ENCODE measurements at regions not wholly inside any gene's neighbourhood (a gene's known extent, or its start where the extent isn't known, plus 50 kb on each side); places are given as distances from the start of the nearest gene placed in this dataset.
"Not testable (repeated sequence)": the region's sequence is repeated elsewhere in the genome, so short reads cannot be mapped to it uniquely, and the experiment has no call there.

GRCh38 chr9:115847216-115847615 lies 306.4 kb upstream of the PAPPA start:
- no peak for DNase-seq

DNA sequence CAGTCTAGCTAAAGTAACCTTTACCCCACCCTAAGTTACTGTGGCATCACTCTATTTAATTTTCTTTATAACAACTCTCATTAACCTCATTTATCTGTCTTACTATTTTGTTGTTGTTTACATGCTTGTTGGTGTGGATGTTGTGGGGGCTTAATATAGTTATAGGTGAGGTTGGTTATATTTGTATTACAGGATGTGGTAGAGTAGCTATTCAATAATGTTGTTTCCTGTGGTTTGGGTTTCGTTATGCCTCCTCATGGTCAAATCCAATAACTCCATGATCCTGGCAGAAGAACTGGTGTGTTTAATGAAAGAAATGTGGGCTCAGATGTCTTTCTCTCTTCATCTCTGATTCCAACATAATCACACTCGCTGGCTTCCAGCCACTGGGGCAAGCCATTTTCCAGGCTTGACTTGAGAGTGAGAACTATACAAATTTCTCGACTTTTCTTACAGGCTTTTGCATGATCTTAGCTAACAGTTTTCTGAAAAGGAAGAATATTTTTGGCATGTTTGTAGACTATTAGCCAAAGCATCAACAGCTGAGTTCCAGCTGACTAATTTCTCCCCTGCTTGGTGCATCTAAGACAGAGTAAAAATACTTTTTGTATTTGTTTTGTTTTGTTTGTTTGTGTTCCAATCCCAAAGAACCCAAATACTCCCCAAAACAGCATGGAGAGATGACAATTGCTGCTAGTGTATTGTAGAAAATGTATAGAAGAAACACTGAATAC lies 303.7 kb upstream of the PAPPA start:
- DNase-seq = no peak

- no peak for DNase-seq
Measured at GRCh38 chr9:115850548-115851304, 302.9 kb upstream of the PAPPA start.

DNA sequence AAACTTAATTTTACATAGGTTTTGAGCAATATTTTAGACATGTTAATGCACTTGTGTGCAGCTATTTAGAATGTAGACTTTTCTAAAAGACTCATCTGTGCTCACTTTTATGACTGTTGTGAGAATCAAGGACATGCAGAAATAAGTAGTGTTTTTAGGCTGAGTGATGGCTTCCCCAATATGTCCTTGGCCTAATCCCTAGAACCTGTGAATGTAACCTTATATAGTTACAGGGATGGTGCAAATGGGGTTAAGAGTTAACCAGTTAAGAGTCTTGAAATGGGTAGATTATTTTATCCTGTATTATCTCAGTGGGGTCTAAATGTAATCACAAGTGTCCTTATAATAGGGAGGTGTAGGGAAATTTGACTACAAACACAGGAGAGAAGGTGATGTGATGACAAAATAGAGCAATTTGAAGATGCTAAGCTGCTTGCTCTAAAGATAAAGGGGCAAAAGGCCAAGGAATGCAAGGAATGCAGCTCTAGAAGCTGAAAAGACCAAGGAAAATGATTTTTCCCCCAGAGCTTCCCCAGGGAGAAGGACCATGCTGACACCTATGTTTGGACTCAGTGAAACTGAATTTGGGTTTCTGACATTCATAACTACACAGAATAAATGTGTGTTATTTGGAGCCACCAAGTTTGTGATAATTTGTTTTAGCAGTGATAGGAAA lies 298.0 kb upstream of the PAPPA start:
- DNase-seq = no peak

DNA sequence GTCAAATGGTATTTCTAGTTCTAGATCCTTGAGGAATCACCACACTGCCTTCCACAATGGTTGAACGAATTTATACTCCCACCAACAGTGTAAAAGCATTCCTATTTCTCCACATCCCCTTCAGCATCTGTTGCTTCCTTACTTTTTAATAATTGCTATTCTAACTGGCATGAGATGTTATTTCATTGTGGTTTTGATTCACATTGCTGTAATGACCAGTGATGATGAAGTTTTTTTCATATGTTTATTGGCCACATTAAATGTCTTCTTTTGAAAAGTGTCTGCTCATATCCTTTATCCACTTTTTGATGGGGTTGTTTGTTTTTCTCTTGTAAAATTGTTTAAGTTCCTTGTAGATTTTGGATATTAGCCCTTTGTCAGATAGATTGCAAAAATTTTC lies 295.2 kb upstream of the PAPPA start:
- not testable (repeated sequence) for DNase-seq

- DNase-seq = no peak
Measured at GRCh38 chr9:115862021-115862420, 291.6 kb upstream of the PAPPA start.

DNA sequence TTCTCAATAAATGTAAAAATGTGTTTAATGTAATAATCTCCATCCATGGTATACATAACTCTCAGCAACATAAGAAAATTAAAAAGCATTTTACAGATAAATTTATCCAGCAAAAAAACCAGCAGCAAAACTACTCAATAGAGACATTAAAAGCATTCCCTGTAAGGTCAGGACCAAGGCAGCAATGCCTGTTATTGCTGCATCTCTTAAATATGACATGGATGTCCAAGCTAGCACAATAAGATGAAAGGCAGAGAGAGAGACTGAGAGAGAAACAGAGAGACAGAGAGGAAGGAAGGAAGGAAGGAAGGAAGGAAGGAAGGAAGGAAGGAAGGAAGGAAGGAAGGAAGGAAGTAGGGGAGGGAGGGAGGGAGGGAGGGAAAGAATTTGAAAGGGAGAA lies 289.0 kb upstream of the PAPPA start:
- DNase-seq = no peak

- DNase-seq = no peak
Measured at GRCh38 chr9:115867326-115867725, 286.3 kb upstream of the PAPPA start.

- DNase-seq = no peak
Measured at GRCh38 chr9:115877852-115878438, 275.6 kb upstream of the PAPPA start.

DNA sequence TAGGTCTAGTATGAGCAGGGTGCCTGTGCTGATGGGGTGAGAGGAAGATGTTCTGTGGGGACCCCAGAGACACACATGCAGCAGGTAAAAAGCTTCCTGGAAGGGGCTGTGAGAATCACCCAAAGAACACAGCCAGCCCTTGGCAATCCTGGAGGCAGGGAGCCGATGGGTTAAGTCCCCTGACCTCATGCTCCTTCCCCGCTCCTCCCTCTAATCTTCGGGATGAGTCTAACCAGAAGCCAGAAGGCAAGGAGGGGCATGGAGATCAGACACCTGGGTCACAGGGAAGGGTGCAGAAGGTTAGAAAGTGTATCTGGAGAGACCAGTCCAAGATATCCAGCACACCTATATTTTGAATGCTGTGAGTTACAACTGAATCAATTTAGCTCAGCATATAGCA lies 274.1 kb upstream of the PAPPA start:
- no peak for DNase-seq

DNA sequence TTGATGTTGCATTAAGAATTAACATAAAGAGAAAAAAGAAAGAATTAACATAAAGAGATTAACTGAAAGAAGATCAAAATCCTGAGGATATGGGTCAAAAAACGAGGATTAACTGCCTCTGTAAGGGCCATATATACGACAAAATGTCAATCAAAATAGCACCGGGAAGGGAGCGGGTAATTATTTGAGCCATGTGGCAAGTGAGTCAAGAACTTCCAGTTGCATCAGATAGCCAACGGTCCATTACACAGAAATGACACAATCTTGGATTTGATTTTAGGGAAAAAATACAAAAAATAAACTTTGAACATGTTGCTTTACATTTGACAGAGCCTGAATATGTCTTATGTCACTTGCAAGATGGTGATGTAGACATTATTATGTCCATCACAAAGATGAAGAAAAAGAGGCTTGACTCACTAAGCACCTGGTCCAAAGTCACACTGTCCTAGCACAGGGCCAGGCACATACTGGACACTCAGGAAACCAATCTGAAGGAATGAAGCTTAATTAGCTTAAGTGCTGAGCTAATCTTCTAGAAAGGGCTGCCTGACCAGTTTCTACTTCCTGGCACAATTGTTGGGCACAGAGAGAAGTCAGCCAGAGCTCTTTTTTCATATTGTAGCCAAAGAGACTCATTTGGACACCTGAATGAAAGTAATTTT lies 273.2 kb upstream of the PAPPA start:
- DNase-seq = no peak

DNA sequence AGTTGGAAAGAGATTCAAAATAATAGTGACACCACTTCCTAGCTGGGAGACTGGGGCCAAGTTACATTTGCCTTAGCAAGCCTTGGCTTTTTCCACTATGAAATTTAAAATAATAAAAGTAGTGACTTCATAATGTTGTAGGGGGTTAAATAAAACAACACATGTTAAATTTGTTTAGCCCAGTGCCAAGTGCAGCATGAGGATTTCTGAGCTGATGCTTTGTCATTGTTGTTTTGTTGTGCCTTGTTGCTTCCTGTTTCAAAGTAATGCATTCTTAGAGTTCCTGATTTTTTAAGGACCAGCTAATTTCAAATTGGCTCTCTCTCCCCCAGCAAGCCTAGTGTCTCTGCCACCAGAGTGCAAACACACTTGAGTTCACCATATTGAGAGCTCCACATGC lies 270.7 kb upstream of the PAPPA start:
- no peak for DNase-seq

GRCh38 chr9:115883467-115884329 lies 269.9 kb upstream of the PAPPA start:
- DNase-seq = peak; percentile 37

DNA sequence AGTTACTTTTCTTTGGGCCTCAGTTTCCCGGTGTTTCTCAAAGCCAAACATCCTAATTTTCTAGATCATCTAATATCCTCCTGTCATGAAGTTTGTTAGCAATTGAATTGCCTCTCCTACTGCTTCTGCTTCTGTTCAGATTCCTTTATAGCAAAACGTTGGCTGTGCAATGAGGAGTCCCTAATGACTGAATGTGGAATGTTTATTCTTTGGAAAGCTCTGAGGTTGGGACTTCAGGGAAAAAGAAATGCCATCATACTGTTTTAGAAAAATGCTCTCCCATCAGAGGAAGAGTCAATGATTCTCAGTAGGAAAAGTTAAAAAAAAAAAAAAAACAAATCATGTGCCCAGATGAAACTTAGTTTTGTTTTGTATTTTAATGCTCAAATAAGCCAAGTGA lies 268.7 kb upstream of the PAPPA start:
- no peak for DNase-seq

- DNase-seq = no peak
Measured at GRCh38 chr9:115888131-115888530, 265.5 kb upstream of the PAPPA start.

DNA sequence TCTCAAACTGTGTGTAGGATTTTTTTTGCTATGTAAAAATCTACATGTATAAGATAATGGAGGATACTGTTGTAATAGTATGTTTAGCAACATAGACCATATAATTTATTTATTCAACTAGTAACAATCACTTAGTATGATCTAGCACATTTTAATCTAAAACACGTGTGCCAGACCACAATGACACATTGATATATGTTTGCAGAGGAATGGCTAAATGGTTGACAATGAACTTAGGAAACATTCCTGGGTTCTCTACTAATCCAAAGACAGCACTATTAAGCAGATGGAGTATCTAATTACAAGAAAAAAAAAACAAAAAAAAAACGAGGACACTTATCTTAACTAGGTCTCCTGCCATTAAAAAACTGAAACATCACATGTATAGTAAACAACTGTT lies 261.7 kb upstream of the PAPPA start:
- no peak for DNase-seq

DNA sequence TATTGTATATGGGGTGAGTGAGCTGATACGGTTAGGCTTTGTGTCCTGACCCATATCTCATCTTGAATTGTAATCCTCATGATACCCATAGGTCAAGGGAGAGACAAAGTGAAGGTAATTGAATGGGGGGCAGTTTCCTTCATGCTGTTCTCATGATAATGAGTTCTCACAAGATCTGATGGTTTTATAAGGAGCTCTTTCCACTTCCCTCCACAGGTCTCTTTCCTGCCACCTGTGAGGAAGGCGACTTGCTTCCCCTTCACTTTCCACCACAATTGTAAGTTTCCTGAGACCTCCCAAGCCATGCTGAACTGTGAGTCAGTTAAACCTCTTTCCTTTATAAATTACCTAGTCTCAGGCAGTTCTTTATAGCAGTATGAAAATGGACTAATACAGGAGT lies 255.1 kb upstream of the PAPPA start:
- DNase-seq = not testable (repeated sequence)

GRCh38 chr9:115900698-115901097 lies 252.9 kb upstream of the PAPPA start:
- no peak for DNase-seq

GRCh38 chr9:115910959-115911358 lies 242.6 kb upstream of the PAPPA start:
- DNase-seq = no peak

- no peak for DNase-seq
Measured at GRCh38 chr9:115912086-115912485, 241.5 kb upstream of the PAPPA start.

DNA sequence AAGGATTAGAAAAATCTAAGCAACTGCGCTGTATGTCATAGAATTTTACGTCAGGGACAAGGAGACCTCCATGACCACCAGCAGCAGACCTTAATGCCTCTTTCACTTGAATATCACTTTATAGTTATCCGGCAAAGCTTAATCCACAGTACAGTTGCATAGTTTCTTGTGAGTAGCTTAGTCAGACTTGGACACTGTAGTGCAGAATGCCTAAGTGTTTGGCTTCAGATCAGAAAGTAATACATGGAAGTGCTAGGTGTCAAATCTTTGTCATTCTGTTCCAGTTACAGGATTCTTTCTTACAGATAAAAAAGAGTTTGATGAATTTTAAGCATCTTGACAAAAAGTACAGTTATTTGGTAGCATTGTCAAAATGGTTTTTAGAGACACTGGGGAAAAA lies 239.9 kb upstream of the PAPPA start:
- DNase-seq = no peak

GRCh38 chr9:115914291-115914690 lies 239.3 kb upstream of the PAPPA start:
- no peak for DNase-seq

All from NCI-H510A treated with DMSO at 0.1 percent for 48 hours (cell line).